CD4-positive, alpha-beta T cell treated with Interferon gamma for 1 hour (primary cell): ENCODE measurements at regions not wholly inside any gene's neighbourhood (a gene's known extent, or its start where the extent isn't known, plus 50 kb on each side); places are given as distances from the start of the nearest gene placed in this dataset.
"Not testable (repeated sequence)": the region's sequence is repeated elsewhere in the genome, so short reads cannot be mapped to it uniquely, and the experiment has no call there.

Source experiments
- DNase-seq: peaks from one replicate; pipeline ENCODE4 v3.0.0-alpha.2; 2020

- DNase-seq: no peak
Measured at GRCh38 chr2:22444281-22444680, 940.7 kb upstream of the KLHL29 start.

- no peak for DNase-seq
Measured at GRCh38 chr2:22449696-22450095, 935.3 kb upstream of the KLHL29 start.

- no peak for DNase-seq
Measured at GRCh38 chr2:22450831-22451230, 934.1 kb upstream of the KLHL29 start.

- DNase-seq: no peak
Measured at GRCh38 chr2:22454826-22455485, 930.0 kb upstream of the KLHL29 start.

GRCh38 chr2:22458440-22458839 lies 926.5 kb upstream of the KLHL29 start:
- DNase-seq: no peak

- not testable (repeated sequence) for DNase-seq
Measured at GRCh38 chr2:22475103-22475502, 909.9 kb upstream of the KLHL29 start.

- no peak for DNase-seq
Measured at GRCh38 chr2:22478329-22478728, 906.6 kb upstream of the KLHL29 start.

- DNase-seq: no peak
Measured at GRCh38 chr2:22481486-22482259, 903.3 kb upstream of the KLHL29 start.

- DNase-seq: no peak
Measured at GRCh38 chr2:22483036-22483435, 901.9 kb upstream of the KLHL29 start.

GRCh38 chr2:22485486-22485885 lies 899.5 kb upstream of the KLHL29 start:
- no peak for DNase-seq

GRCh38 chr2:22486343-22486742 lies 898.6 kb upstream of the KLHL29 start:
- no peak for DNase-seq

- DNase-seq: no peak
Measured at GRCh38 chr2:22487036-22487435, 897.9 kb upstream of the KLHL29 start.

- DNase-seq: no peak
Measured at GRCh38 chr2:22487541-22487940, 897.4 kb upstream of the KLHL29 start.

- DNase-seq: no peak
Measured at GRCh38 chr2:22491442-22491841, 893.5 kb upstream of the KLHL29 start.

GRCh38 chr2:22494156-22494555 lies 890.8 kb upstream of the KLHL29 start:
- no peak for DNase-seq

- no peak for DNase-seq
Measured at GRCh38 chr2:22497064-22497463, 887.9 kb upstream of the KLHL29 start.

GRCh38 chr2:22497789-22498188 lies 887.2 kb upstream of the KLHL29 start:
- DNase-seq: no peak

- no peak for DNase-seq
Measured at GRCh38 chr2:22499082-22499839, 885.7 kb upstream of the KLHL29 start.

GRCh38 chr2:22500555-22500935 lies 884.4 kb upstream of the KLHL29 start:
- DNase-seq: no peak

GRCh38 chr2:22501851-22502250 lies 883.1 kb upstream of the KLHL29 start:
- no peak for DNase-seq

- no peak for DNase-seq
Measured at GRCh38 chr2:22513563-22513962, 871.4 kb upstream of the KLHL29 start.

GRCh38 chr2:22517141-22517540 lies 867.8 kb upstream of the KLHL29 start:
- DNase-seq: no peak

- DNase-seq: no peak
Measured at GRCh38 chr2:22518641-22519040, 866.3 kb upstream of the KLHL29 start.
